IPS DF 4.7 (cell line): ENCODE measurements at regions not wholly inside any gene's neighbourhood (a gene's known extent, or its start where the extent isn't known, plus 50 kb on each side); places are given as distances from the start of the nearest gene placed in this dataset.
"Not testable (repeated sequence)": the region's sequence is repeated elsewhere in the genome, so short reads cannot be mapped to it uniquely, and the experiment has no call there.

ENCODE experiments used
- DNase-seq: peaks from one replicate; pipeline ENCODE4 v3.0.0-alpha.2; 2013; ENCODE audit warnings: low spot score; ENCODE audit errors: extremely low read depth

GRCh38 chr21:19508844-19509243, 1105.3 kb upstream of the TMPRSS15 start:
- DNase-seq: no peak

- no peak for DNase-seq
Measured at GRCh38 chr21:19510057-19510456, 1106.5 kb upstream of the TMPRSS15 start.

- no peak for DNase-seq
Measured at GRCh38 chr21:19510653-19511052, 1107.1 kb upstream of the TMPRSS15 start.

- no peak for DNase-seq
Measured at GRCh38 chr21:19522381-19522780, 1118.8 kb upstream of the TMPRSS15 start.

DNA sequence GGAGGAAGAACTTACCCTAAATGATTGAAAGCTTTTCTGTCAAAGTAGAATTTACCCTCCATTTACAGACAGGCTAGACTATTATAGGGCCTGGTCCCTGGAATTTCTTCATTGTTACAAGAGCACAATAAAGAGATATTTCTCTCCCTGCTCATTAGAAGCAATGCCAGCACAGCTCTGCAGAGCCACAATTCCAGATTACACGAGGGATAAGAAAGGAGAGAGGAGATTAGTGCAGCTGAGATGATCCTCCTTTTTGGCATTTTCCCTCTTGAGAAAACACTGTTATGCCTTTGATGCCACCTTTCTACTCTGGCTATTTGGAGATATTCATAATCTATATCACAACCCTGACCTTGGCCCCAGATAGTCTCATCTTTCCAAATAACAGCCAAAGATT, 1119.5 kb upstream of the TMPRSS15 start:
- DNase-seq: no peak

DNA sequence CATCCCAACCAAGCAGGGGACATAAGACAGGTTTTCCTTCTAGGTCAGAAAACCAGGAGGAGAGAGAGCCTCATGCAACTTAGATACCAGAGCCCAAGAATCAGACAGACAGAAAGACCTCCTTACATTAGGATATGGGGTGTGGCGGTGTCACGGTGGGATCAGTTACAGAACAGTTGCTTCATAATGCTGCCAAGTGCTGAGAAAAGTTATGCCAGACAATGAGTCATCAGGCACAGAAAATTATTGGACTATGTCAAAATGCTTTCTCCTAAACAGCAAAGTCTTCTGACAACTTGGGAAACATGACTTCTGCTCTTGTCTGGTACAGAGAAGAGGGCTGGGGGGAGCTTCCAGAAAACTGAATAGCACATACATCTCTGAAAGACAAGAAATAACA, 1120.2 kb upstream of the TMPRSS15 start:
- DNase-seq: no peak

DNA sequence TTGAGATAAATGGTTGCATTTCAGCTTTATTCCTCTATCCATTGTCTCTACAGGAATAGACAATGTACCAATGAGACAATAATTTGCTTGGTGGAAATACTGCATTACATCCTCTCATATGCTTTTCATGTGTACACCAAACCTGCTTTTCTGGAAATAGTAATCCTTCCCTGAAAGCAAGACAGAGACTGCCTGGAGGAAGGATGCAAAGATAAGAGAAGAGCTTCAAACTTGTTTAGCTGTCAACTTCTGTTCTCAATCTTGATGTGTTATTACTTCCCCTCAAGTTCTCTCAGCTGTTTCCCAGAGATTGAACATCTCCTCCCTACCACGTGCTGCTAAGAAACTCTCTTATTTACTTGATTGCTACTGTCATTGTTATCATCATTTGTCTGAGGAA, 1125.4 kb upstream of the TMPRSS15 start:
- DNase-seq: no peak

GRCh38 chr21:19535356-19535755, 1131.8 kb upstream of the TMPRSS15 start:
- DNase-seq: no peak

- no peak for DNase-seq
Measured at GRCh38 chr21:19537116-19537515, 1133.5 kb upstream of the TMPRSS15 start.

DNA sequence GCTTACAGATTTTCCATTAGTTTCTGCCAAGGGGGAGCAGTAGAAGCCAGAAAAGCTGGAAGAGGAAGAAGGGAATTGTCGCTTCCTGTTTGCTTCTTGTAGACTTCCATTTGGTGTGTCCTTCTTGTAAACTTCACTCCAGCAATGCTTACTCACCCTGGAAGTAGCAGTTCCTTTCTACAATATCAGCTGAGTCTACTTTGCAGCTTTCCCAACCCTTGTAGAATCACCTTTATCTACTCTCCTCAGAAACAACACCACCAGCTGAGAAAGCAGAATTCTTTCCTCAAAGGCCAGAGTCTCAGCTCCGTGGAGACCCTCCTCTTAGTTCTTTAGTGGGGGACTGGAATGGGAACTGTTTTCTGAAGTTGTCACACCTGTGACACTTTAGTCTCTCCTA, 1136.7 kb upstream of the TMPRSS15 start:
- no peak for DNase-seq

GRCh38 chr21:19541602-19542001, 1138.0 kb upstream of the TMPRSS15 start:
- no peak for DNase-seq

- DNase-seq: not testable (repeated sequence)
Measured at GRCh38 chr21:19544493-19544892, 1140.9 kb upstream of the TMPRSS15 start.

DNA sequence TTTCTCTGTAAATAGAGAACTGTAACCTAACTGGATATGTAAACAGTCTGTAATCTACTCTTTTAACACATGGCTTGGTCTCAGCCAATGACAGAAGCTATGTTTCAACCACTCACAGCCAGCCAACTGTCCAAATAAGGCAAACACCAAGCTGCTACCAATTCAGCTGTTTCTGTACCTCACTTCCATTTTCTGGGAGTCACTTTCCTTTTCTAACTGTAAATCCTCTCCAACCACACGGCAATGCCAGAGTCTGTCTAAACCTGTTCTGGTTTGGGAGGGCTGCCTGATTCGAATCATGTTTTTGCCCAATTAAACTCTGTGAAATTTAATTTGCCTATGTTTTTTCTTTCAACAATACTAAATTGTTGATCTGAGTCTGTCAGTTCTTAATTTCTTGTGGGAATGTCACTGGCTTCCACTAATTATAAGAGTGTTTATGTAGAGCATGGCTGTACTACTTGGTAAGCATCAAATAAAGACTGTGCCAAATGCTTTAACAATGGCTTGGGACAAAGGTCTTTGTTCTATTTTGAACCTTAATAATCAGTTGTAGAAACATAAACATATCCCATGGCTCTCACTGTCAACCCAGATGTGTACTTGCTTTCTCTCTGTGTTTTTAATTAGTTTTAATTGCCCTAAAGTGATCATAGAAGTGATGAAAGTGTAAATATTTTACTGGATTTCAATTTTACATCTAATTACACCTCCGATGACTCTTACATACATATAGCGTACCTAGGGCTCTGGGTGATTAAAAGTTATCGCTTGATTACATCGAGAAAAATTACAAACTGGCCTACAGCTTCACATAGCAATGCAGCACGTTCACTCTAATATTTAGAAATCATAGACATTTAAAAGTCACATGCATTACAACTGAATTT, 1144.6 kb upstream of the TMPRSS15 start:
- no peak for DNase-seq

- peak; percentile 53 for DNase-seq
Measured at GRCh38 chr21:19553919-19554615, 1150.5 kb upstream of the TMPRSS15 start.

DNA sequence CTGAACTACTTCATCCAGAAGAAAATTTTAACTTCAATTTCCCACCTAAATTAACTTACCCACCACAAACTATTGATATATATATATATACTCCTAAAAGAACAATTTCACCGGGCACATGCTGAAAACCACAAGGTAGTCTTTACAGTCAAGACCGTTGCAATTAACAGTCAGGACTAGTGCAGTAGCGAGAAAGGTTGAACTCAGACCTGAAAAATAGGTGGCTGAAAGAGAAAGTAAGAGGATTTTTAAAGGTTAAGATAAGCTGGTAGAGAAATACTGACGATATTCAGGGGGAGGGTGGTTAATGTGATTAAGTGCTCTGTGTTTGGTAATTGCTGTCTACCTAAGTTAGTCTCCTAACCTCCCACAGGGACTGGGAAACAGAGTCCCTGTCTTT, 1153.5 kb upstream of the TMPRSS15 start:
- no peak for DNase-seq

GRCh38 chr21:19557488-19557887, 1153.9 kb upstream of the TMPRSS15 start:
- DNase-seq: no peak

DNA sequence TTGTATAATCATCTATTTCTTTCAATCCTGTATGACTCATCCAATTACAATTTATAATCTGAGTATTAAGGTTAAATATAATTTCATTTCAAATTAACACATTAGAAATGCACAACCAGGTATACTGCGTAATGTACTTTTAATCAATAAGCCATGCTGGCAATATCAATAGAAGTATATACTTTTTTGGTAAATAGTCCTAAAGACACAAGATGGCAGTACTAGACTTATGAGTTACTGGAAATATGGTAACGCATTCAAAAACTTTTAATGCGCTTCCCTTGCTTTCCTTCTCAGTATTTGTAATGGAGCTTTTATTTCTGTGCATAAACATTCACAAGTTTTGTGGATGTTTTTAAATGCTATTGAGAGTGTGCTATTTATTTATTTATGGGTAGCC, 1162.0 kb upstream of the TMPRSS15 start:
- no peak for DNase-seq

- no peak for DNase-seq
Measured at GRCh38 chr21:19566975-19567374, 1163.4 kb upstream of the TMPRSS15 start.

DNA sequence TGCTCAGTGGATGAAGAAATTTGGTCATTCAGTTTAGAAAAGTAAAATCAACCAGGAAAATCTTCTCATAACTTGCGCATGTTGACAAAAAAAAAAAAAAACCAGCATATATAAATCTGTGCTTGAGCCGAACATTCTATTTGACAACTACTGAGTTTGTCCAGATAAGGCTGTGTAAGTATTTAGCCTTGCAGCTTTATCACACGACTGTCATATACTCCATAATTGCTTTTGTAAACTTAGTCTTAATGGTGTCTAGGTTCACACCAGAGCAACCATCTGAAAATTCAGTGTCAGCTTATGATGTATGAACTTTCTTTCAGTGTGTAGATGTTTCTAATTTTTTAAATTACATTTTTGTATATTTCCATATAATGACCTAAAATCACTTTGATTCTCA, 1173.8 kb upstream of the TMPRSS15 start:
- no peak for DNase-seq

GRCh38 chr21:19590044-19590443, 1186.5 kb upstream of the TMPRSS15 start:
- no peak for DNase-seq

GRCh38 chr21:19603011-19603593, 1199.5 kb upstream of the TMPRSS15 start:
- no peak for DNase-seq

DNA sequence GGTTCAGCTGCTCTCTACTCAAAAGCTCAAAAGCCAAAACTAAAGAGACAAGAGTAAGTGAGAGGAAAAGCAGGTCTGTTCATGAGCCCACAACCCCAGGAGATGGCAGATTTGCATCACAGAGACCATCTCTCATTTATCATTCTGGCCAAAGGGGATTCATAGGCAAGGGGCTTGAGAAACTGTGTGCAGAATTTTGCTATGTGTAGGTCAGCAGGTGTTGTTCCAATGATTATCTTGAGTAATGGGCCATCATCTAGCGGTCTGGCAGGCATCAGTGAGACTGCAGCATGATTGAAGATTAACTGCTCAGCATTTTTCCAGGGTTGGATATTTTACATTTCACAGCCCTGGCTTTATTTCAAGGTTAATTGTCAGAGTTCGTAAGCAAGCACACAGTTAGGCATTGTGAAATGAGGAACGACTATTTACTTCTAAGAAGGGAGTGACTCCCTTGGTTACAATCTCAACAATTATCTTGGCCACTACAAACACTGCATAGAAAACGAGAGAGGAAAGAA, 1204.6 kb upstream of the TMPRSS15 start:
- no peak for DNase-seq
